MV-4-11 (cell line): ENCODE measurements at regions not wholly inside any gene's neighbourhood (a gene's known extent, or its start where the extent isn't known, plus 50 kb on each side); places are given as distances from the start of the nearest gene placed in this dataset.

Experiments used
- DNase-seq: peaks from one replicate; lab custom pipeline; 2025; lab: John Stamatoyannopoulos, UW

DNA sequence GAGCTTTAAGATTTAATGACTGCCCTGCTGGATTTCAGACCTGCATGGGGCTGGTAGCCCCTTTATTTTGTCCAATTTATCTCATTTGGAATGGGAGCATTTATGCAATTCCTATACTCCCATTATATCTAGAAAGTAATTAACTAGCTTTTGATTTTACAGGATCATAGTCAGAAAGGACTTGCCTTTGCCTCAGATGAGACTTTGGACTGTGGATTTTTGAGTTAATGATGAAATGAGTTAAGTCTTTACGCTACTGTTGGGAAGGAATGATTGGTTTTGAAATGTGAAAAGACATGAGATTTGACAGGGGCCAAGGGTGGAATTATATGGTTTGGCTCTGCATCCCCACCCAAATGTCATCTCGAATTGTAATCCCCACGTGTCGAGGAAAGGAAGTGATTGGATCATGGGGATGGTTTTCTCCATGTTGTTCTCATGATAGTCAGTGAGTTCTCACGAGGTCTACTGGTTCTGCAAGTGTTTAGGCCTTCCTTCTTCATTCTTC lies 213.1 kb upstream of the DCN start:
- no peak for DNase-seq

DNA sequence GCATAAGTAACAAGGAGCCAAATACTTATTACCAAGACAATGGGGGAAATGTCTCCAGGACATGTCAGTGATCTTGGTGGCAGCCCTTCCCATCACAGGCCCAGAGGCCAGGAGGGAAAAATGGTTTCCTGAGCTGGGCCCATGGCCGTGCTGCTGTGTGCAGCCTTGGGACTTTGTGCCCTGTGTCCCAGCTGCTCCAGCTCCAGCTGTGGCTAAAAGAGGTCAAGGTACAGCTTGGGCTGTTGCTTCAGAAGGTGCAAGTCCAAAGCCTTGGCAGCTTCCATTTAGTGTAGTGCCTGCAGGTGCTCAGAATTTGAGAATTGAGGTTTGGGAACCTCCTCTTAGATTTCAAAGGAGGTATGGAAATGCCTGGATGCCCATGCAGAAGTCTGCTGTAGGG lies 212.3 kb upstream of the DCN start:
- DNase-seq = no peak

DNA sequence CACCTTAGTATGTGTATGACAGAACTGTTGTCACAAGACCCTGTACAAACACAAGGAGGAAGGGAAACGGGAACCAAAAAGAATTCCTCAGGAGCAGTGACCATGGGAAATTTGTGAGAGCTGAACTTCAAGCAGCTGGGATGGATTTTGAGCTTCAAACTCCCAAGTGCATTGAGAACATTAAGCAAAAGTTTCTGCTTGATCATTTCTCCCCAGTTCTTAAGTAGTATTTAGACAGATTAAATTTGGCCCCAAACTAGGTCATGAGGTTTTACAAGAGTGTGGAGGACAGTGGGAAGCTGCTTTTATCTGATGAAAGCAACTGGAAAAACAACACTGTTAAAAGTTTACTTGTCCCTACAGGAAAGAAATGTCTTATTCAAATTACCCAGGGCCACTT lies 206.0 kb upstream of the DCN start:
- DNase-seq = no peak

DNA sequence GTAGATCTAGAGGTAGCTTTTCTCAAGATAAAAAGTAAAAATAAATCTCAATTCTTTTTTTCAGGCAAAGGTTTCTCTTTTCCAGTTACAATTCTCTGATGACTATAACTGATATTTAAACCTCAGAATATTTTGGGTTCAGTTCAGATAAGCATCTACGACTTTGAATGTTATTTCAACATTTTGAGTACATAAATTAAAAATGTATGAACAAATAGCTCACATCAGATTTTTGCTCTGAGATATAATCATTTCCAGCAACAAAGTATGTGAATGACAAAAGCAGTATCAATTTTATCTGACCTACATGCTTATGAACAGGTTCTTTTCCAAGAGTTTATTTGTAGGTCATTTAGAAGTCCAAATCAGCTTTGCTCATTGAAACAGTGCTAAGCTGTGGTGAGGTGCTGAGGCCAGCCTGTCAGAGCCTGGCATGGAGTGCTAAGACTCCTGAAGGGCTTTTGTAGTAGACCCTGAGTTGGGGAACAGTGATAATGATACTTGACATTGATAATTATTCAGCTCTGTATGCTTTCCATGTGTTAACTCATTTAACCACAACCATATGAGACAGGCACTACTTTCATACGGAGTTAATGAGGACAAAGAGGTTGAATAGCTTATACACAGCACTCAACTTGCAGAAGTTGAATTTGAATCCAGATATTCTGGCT lies 205.0 kb upstream of the DCN start:
- no peak for DNase-seq

DNA sequence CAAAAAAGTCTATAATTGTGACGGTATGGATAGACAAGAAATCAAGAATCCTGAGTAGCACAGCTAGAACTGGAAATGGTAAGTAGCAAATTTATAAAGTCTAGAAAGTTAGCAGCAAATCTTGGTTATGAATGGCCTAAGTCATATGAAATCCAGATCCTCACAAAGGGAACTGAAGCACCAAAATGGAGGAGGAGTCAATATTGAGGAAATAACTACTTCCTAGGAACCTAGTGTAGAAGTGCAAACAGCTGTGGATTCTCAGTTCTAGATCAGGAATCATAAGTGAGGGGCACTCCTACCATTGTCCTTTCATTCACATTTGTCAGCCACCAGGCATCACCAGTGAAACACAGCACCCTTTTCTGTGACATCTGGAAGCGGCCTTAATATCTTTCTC lies 202.2 kb upstream of the DCN start:
- DNase-seq = peak; percentile 34

DNA sequence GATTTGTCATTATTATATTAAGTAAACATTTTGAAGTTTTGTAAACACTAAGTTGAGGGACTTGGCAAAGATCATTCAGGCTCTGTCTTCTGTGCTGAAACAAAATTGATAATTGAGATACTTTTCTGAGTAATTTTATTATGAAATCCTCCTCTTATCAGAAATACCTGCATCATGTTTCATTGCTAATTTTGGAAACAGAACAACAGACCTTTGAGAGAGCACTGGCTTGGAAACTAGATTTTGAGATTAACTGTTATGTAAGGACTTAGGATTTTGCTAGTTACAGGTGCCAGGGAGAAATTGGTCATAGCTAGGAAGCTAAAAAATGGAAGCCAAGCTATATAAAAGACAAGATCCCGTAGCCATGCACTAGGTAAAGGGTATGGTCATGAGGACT lies 201.7 kb upstream of the DCN start:
- no peak for DNase-seq

DNA sequence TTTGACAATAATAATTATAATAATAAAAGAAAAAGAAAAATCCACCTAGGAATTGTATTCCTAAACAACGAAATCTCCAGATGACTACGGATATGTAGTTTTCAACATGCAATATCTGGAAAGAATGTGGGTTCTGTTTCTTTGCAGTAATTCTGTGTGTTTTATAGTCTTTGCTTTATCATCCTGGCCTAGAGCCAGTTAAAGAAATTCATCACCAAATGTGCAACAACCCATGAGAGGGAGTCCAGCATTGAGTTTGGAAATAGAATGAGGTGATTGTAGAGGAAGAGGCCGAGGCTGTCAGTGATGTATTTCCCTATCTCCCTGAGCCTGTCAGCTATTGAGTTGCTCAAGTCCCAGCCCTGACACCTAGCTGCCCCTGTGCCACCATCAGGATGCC lies 200.5 kb upstream of the DCN start:
- DNase-seq = no peak

DNA sequence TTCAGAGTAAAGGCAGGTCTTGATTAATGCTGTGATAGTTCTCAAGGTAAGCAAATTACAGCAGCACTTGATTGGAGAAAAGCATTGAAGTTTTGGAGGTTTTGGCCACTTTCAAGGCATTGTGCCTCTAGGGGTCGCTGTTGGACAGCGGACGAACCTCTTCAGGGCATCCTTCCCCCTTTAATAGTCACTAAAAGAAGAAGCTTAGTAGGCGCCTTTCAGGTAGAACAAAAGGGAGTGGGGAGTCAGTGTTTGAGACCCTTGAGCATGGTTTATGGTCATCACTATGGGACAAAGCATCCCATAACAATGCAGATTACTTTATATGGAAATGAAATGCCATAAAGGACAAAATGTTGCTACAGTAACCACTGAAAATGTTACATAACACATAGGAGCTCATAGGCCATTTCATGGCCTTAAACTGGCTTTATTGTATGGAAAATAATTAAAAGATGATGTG lies 199.5 kb upstream of the DCN start:
- DNase-seq = peak; percentile 48

DNA sequence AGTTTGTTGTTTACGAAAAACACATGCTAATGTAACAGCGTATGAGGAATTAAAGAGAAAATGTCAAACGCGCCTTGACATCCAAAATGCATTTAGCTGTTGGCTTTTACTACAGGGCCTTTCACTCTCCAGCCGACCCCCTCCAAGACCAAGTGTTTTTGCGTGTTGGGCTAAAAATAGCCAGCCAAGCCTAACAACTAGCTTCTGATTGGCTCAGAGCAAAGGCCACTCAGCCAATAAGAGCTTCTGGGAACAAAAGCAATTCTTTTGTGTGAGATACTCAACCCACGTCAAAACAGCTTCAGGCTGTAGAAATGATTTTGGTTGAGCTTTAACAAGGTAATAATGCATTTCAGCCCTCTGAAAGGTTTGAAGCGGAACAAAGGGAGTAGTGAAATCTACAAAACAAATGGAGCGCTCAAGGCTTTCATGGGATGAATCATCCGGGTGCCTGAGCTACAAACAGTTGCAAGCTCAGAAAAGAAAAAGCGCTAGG lies 198.7 kb upstream of the DCN start:
- DNase-seq = peak; percentile 31

DNA sequence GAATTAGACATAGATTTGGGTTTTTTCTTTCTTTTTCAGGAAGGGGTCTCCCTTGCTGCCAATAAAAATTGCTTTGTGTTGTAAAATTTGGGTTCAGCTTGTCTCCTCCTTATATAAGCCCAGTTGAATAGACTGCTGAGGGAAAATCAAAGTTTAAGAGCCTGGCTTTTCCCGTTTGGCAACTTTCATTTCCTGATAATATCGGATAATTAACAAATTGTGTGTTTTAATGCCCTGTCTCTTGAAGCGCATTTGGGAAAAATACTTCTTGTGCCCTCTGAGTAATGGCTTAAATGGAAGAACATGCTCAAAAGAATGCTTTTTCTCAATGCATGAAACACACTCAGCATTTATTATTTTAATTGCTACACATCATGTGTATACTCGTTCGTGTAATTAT lies 198.0 kb upstream of the DCN start:
- no peak for DNase-seq

DNA sequence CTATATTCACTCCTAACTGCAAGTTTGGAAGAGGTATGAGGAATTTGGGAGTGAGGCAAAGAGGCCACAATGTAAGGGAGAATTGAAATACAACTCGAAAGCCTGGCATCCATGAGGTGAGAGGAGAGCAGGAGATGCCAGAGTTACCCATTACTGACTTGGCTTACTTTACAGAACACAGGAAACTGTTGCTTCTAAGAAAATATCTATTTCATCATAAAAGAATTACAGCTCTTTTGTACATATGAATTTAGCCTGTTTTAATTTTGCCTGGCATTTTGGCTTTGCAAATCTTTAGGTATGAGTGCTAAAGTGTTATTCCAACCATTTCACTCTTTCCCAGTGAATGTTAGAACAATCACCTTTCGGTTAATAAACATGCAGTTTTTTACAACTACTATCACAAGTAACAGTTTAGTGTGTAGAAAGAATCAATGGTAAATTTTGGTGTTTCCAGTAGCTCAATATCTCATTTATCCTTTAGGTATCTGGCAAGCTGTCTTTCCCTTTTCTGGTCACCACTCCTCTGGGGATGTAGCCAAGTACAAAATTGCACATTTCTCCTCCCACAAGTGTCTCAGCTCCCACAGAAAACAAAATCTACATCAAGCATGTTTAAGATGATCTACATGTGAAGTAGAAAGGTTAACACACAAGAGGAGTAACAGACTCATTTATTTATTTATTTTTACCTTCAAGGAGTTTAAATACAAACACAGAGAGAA lies 196.6 kb upstream of the DCN start:
- no peak for DNase-seq

DNA sequence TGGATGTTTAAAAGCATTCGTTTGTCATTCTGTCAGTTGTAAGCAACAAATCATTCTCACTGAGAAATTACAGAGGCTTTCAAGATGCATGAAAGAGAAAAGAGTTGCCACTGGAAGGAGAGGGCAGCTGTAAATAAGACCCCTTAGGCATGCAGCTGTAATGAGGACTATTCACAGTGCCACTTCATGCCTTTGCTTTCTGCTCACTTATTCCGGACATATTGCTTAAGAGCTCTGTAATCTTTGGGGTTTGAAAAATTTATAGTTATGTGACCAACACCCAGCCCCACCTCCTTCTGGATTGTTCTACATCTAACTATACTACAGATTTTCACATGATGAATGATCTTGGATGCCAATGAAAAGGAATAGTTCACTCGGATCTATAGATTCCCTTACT lies 194.8 kb upstream of the DCN start:
- no peak for DNase-seq

DNA sequence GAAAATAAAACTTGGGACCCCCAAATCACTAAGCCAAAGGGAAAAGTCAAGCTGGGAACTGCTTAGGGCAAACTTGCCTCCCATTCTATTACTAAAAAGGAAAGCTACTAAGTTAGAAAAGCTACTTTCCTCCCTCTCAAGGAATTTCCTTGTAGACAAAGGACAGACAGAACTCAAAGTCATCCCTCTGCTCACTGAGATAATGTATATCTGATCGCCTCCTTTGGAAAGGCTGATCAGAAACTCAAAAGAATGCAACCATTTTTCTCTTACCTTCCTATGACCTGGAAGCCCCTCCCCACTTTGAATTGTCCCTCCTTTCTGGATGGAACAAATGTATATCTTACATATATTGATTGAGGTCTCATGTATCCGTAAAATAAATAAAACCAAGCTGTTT lies 190.5 kb upstream of the DCN start:
- no peak for DNase-seq

DNA sequence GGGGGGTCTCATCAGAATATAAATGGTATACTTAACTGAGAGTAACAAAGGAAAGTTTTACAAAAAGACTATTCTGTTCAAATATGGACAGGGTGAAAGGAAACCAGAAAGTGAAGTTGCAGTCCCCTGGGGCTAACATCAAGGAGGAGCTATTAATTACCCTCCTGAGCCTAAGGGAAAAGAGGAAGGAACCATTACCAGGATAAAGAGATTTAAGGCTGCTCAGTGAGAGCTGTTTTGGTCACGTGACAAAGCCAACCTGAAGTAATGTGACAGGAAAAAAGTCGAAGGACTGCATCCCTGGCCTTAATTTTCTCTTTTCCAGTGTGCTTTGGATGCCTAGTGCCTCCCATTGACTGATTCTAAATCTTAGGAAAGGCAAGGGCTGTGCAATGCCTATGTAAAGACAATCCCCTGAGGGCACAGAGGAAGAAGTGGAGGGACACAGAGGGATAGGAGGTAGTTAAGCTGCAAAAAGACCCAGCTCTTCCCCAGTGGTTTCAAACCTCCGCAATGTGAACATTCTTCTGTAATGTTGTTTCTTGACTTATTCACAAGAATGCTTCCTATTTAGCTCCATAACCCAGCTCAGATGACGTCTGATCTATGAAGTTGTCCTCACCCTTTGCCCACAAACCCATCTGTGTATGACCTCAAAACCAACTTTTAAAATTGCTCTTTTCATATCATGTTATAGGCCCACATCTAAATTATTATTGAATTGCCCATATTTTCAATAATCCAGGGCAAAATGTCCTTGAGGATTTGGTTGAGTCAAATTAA lies 187.7 kb upstream of the DCN start:
- peak; percentile 1 for DNase-seq

DNA sequence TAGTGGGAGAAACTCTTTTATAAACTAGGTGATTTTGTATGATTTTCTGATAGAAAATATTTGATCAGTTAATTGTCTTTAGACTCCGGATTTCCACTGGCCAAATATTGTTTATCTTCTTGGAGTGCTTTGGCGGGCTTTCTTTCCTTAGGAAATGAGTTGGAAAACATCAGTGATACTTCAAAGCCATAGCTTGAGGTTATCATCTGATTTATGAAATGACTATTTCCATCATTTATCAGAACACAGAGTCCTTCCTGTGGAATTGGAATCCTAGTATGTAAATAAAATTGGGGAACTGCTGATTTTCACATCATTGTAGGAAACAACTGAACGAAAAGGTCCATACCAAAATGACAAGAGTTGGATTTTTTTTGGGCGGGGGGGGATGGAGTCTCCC lies 186.0 kb upstream of the DCN start:
- DNase-seq = no peak

DNA sequence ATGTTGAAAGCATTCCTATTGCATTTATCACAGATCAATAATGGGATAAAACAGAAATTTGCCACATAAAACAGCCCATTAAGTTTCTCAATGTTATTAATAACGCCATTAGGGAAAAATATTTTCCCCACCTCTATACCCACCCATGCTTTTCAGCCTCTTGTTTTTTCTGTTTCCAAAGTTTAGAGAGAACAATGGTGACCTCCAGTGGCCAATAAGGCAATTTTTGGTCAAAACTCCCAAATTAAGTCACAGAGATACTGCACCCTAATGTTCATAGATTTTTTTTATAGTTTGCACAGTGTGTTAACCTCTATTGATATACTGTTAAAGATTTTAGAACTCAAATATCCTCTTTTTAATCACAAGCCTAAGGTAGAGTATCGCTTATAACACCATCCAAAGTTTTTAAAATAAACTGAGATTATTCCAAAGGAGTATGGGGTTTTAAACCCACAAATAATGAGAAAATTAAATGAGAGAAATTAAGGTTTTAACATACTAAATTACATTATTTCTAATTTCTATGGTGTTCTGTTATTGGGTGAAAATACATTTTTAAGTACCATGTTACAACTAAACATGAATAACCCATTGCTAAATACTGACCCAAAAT lies 184.7 kb upstream of the DCN start:
- DNase-seq = no peak

DNA sequence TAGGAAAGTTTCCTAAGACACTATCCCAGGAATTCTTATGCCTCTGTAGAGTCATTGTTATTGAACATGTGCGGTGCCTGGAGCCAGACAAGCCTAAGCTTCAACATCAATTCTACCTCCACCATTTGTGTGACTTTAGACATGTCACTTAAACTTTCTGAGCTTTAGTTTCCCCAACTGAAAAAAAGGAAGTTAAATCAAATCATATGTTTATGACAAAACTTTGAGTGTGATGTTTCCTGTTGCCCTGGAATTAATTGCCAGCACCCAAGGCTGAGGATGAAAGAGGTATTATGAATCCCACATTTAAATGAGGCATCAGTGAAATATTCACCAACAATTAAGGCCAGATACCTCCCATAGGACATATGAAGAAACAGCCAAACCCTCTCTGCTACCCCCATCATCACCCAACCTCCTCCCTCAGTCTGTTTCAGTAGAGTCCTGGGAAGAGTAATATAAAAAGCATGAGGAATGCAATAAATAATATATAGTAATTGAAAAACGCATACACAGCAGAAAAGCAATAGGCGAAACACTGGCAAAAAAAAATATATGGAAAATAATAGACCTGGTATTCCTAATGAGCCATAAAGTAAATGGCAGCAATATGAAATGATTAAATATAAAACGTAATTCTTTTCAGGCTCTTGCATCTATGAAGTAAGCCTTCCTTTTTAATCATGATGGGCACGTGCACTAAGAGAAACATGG lies 182.0 kb upstream of the DCN start:
- DNase-seq = no peak

DNA sequence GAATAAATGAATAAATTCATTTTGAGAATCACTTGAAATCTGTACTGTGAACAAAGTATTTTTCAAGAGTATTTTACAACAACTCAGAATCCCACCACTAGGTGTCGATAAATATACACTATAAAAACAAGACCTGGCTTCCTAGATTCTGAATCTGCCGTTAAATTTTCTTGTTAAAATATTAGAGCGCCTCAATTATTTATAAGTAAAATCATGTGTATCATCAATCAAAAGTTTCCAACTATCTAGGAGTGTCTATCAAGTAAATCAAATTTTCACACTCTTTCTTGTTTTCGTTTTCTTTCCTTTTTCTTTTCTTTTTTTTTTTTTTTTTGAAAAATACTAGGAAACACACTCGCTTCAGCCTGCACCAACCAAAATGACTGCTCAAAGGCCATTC lies 179.2 kb upstream of the DCN start:
- DNase-seq = peak; percentile 24

DNA sequence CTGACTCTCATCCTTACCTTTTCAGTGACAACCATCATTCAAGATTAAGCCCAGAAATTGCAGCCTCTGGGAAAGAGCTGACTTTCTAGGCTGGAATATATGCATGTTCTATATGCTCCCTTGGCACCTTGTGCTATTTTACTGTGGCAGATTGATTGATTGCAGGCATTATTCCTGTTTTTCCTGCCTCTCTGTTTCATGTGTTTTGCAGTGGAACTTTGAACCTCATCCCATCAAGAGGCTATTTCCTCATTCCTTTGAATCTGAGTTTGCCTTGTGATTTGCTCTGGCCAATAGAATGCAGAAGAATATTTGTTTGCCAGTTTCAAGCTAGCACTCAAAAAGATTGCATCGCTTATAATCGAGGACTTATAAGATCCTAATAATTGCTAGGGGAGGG lies 174.8 kb upstream of the DCN start:
- DNase-seq = no peak

DNA sequence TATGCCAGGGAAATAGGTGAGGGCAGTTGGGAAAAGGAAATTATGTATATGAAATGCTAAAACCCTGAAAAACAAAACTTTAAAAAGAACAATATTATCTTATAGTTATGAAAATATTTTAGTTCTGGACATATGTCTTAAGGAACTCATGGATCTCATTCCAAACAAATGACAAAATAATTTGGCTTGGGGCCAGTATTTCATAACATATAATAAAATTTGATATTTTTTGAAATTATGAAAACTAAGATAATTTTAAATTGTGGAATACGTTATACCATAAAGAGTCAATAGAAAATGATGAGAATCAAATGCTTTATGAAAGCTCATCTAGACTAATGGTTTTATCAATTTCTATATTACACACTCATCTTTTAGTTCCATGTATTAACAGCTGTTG lies 173.8 kb upstream of the DCN start:
- DNase-seq = no peak

DNA sequence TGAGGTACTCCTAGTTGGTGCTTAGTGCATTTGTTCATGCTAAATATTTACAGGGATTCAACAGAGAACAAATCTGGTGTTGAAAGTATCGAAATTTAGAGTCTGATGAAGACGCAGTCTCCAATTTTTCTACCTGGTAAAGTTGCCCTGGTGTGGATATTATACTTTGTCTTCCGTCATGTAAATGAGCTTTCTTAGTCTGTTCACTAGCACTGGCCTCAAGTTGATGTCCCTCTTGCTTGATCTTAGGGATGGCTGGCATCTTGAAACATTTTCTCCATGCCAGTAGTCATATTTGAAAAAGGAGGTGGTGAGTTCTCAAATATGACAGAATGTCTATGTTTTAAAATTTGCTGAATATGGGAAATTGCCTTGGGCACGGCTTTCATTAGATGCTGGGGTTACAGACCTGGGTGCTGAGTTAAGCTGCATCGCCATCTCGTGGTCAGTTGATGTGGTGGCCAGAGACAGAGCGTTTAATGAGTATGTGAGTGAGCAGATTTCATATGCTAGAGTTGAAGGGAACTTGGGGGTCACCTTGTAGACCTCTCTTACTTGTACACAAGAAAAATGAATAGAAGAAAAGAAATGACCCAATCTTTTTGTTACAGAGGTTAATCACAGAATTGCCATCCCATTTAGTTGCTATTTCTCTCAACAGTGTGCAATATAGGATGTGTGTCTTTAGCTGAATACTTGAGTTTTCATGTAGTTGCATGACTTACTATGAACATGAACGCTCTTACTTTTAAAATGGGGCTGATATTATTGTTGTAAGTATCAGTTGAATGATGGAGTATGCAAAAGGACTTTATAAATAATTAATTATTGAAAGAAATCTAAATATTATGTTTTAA lies 172.8 kb upstream of the DCN start:
- peak; percentile 33 for DNase-seq
